Endodermal cell (in vitro differentiated cells): ENCODE measurements at regions not wholly inside any gene's neighbourhood (a gene's known extent, or its start where the extent isn't known, plus 50 kb on each side); places are given as distances from the start of the nearest gene placed in this dataset.

ENCODE experiments used
- DNase-seq: peaks from one replicate; pipeline ENCODE4 v3.0.0-alpha.2; 2017
- H3K27ac ChIP-seq: 2 replicates; pipeline ENCODE4 v1.5.1; 2013; ENCODE audit warnings: mild to moderate bottlenecking, low read depth, low read length, moderate library complexity
- H3K27me3 ChIP-seq: 2 replicates; pipeline ENCODE4 v1.6.1; 2013; ENCODE audit warnings: mild to moderate bottlenecking, low read length, moderate library complexity; ENCODE audit not compliant: insufficient read depth, control insufficient read depth, poor library complexity, severe bottlenecking
- H3K36me3 ChIP-seq: 2 replicates; pipeline ENCODE4 v1.7.0; 2013; ENCODE audit warnings: mild to moderate bottlenecking, low read length, moderate library complexity; ENCODE audit not compliant: control insufficient read depth, insufficient read depth
- H3K4me1 ChIP-seq: one replicate; pipeline ENCODE4 v1.7.0; 2013; ENCODE audit warnings: low read length; ENCODE audit not compliant: control insufficient read depth, insufficient read depth
- H3K4me3 ChIP-seq: 2 replicates; pipeline ENCODE4 v1.5.1; 2013; ENCODE audit warnings: mild to moderate bottlenecking, low read length, moderate library complexity
- H3K9ac ChIP-seq: 2 replicates; pipeline ENCODE4 v1.6.1; 2013; ENCODE audit warnings: mild to moderate bottlenecking, low read length, moderate library complexity; ENCODE audit not compliant: poor library complexity, severe bottlenecking; ENCODE audit errors: extremely low read depth
- H3K9me3 ChIP-seq: 2 replicates; pipeline ENCODE4 v1.6.1; 2013; ENCODE audit warnings: mild to moderate bottlenecking, low read length, moderate library complexity; ENCODE audit not compliant: control insufficient read depth
- H3K27ac Mint-ChIP-seq: 2 replicates; pipeline ENCODE4 v1.8.0; 2020; ENCODE audit warnings: mixed read lengths
- H3K27me3 Mint-ChIP-seq: 2 replicates; pipeline ENCODE4 v1.8.0; 2021; ENCODE audit warnings: mild to moderate bottlenecking, mixed read lengths; ENCODE audit not compliant: insufficient read depth
- H3K36me3 Mint-ChIP-seq: 2 replicates; pipeline ENCODE4 v1.8.0; 2020; ENCODE audit warnings: low read depth, mixed read lengths
- H3K4me1 Mint-ChIP-seq: 2 replicates; pipeline ENCODE4 v1.8.0; 2020; ENCODE audit warnings: mixed read lengths
- H3K4me3 Mint-ChIP-seq: 2 replicates; pipeline ENCODE4 v1.8.0; 2020; ENCODE audit warnings: mild to moderate bottlenecking, moderate library complexity, mixed read lengths
- H3K9me3 Mint-ChIP-seq: 2 replicates; pipeline ENCODE4 v1.8.0; 2020; ENCODE audit warnings: mild to moderate bottlenecking, mixed read lengths
- whole genome bisulfite sequencing, 2 experiments: methylation state at CpG; one replicate each; pipeline versions ENCODE4 v1.1.5 to v1.1.7; 2013; ENCODE audit warnings: missing lambda C conversion rate in 2 of 2, mixed read lengths in 1 of 2; ENCODE audit not compliant: insufficient coverage in 1 of 2, insufficient read length in 1 of 2; 5-methylcytosine and 5-hydroxymethylcytosine counted together
- TF ChIP-seq, protein P1 (sequence below): fragments of 200-600 bp; sonication (generic); conservative IDR thresholded peaks from 2 replicates; pipeline ENCODE4 v1.5.0; 2021; ENCODE audit warnings: antibody characterized with exemption, mild to moderate bottlenecking

GRCh38 chr12:91772411-91772810 is 373.2 kb downstream of the BTG1 start:
- Mint-ChIP-seq H3K4me3 (no peak overlapping the region), H3K9me3 (no peaks in the 10 kb centered on the region), H3K36me3 (no peaks in the 10 kb centered on the region), H3K27ac (no peak overlapping the region), H3K4me1 (no peaks in the 10 kb centered on the region), H3K27me3 (no peaks in the 10 kb centered on the region)
- WGBS, 2 experiments, result 95 to 100% methylated on average over 1 to 2 of the region's 2 CpGs
- H3K9ac ChIP-seq, result no peak overlapping the region
- no peaks in the 10 kb centered on the region for H3K27me3 ChIP-seq
- H3K9me3 ChIP-seq, result no peaks in the 10 kb centered on the region
- no peaks in the 10 kb centered on the region for H3K4me1 ChIP-seq
- H3K4me3 ChIP-seq, result no peak overlapping the region
- no peak overlapping the region for H3K27ac ChIP-seq
- DNase-seq, result no peak
- TF ChIP-seq, protein P1, sequence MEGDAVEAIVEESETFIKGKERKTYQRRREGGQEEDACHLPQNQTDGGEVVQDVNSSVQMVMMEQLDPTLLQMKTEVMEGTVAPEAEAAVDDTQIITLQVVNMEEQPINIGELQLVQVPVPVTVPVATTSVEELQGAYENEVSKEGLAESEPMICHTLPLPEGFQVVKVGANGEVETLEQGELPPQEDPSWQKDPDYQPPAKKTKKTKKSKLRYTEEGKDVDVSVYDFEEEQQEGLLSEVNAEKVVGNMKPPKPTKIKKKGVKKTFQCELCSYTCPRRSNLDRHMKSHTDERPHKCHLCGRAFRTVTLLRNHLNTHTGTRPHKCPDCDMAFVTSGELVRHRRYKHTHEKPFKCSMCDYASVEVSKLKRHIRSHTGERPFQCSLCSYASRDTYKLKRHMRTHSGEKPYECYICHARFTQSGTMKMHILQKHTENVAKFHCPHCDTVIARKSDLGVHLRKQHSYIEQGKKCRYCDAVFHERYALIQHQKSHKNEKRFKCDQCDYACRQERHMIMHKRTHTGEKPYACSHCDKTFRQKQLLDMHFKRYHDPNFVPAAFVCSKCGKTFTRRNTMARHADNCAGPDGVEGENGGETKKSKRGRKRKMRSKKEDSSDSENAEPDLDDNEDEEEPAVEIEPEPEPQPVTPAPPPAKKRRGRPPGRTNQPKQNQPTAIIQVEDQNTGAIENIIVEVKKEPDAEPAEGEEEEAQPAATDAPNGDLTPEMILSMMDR, result no peak
- H3K36me3 ChIP-seq, result no peaks in the 10 kb centered on the region

- DNase-seq, result no peak
- Mint-ChIP-seq H3K4me1 (no peaks in the 10 kb centered on the region), H3K27ac (no peak overlapping the region), H3K27me3 (no peaks in the 10 kb centered on the region), H3K9me3 (no peaks in the 10 kb centered on the region), H3K36me3 (no peaks in the 10 kb centered on the region), H3K4me3 (no peak overlapping the region)
- no peaks in the 10 kb centered on the region for H3K9me3 ChIP-seq
- H3K36me3 ChIP-seq, result no peaks in the 10 kb centered on the region
- H3K4me1 ChIP-seq, result no peaks in the 10 kb centered on the region
- H3K27me3 ChIP-seq, result no peaks in the 10 kb centered on the region
- H3K27ac ChIP-seq, result no peak overlapping the region
- 90 to 100% methylated on average over 2 of the region's 2 CpGs for WGBS, 2 experiments
- TF ChIP-seq, protein P1, result no peak
- no peak overlapping the region for H3K4me3 ChIP-seq
- H3K9ac ChIP-seq, result no peak overlapping the region
Observed at GRCh38 chr12:91769736-91770135, 375.9 kb downstream of the BTG1 start.

DNA sequence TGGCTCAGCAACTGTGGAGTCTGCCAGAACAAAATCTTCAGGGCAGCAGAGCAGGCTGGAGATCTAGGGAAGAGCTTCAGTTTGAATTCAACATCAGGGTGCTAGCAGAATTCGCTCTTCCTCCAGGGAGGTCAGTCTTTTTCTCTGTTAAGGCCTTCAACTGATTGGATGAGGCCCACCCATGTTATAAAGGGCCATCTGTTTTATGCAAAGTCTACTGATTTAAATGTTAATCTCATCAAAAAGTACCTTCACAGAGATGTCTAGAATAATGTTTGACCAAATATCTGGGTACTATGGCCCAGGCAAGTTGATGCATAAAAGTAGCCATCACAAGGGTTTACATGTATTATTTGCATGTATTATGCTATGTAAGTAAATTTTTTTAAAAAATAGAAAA is 378.4 kb downstream of the BTG1 start:
- no peak for DNase-seq
- no peaks in the 10 kb centered on the region for H3K4me1 Mint-ChIP-seq
- H3K4me3 ChIP-seq, result no peak overlapping the region

More for the DNA sequence above, 378.4 kb downstream of the BTG1 start:
- Mint-ChIP-seq H3K9me3 (no peaks in the 10 kb centered on the region), H3K27me3 (no peaks in the 10 kb centered on the region), H3K27ac (no peak overlapping the region), H3K4me3 (no peak overlapping the region), H3K36me3 (no peaks in the 10 kb centered on the region)
- Histone ChIP-seq H3K9ac (no peak overlapping the region), H3K36me3 (no peaks in the 10 kb centered on the region), H3K9me3 (no peaks in the 10 kb centered on the region), H3K4me1 (no peaks in the 10 kb centered on the region), H3K27ac (no peak overlapping the region), H3K27me3 (no peaks in the 10 kb centered on the region)
- TF ChIP-seq, protein P1, result no peak
- whole genome bisulfite sequencing, 2 experiments, result 20 to 67% methylated on average over 1 of the region's 1 CpG
